Liver (tissue), 3 donors: ENCODE measurements at regions not wholly inside any gene's neighbourhood (a gene's known extent, or its start where the extent isn't known, plus 50 kb on each side); places are given as distances from the start of the nearest gene placed in this dataset.

Experiments used
- FOXA1 ChIP-seq: IDR thresholded peaks from 2 replicates; pipeline ENCODE4 v1.6.1; 2016; ENCODE audit warnings: antibody characterized with exemption
- MAX ChIP-seq: IDR thresholded peaks from 2 replicates; pipeline ENCODE4 v1.6.1; 2016; ENCODE audit warnings: antibody characterized with exemption
- RAD21 ChIP-seq, 2 donors: IDR thresholded peaks; 2 replicates each; pipeline ENCODE4 v1.6.1; 2016; ENCODE audit warnings: antibody characterized with exemption in 2 of 2, mild to moderate bottlenecking in 2 of 2
- SP1 ChIP-seq: IDR thresholded peaks from 2 replicates; pipeline ENCODE4 v1.6.1; 2018; ENCODE audit warnings: antibody characterized with exemption, mild to moderate bottlenecking
- YY1 ChIP-seq: IDR thresholded peaks from 2 replicates; pipeline ENCODE4 v1.6.1; 2016; ENCODE audit warnings: antibody characterized with exemption, mild to moderate bottlenecking
- TF ChIP-seq, protein P1 (sequence below): IDR thresholded peaks from 2 replicates; pipeline ENCODE4 v1.6.1; 2016; ENCODE audit warnings: antibody characterized with exemption, mild to moderate bottlenecking
- TF ChIP-seq, protein P2 (sequence below): fragments of 150-350 bp; IDR thresholded peaks from 2 replicates; pipeline ENCODE4 v1.5.1; 2017; ENCODE audit warnings: improper control_type of control experiment, low read depth, low read length; ENCODE audit not compliant: missing input control
- TF ChIP-seq, protein P3 (sequence below): IDR thresholded peaks from 2 replicates; pipeline ENCODE4 v1.6.1; 2016; ENCODE audit warnings: antibody characterized with exemption
- donor health status: healthy.
- donor health status: healthy.

GRCh38 chr1:173341307-173341706 is 134.2 kb upstream of the TNFSF4 start:
- no peak for TF ChIP-seq YY1
- TF ChIP-seq RAD21 (IDR thresholded peaks at IDR 0.05), result no peak
- TF ChIP-seq, protein P1, sequence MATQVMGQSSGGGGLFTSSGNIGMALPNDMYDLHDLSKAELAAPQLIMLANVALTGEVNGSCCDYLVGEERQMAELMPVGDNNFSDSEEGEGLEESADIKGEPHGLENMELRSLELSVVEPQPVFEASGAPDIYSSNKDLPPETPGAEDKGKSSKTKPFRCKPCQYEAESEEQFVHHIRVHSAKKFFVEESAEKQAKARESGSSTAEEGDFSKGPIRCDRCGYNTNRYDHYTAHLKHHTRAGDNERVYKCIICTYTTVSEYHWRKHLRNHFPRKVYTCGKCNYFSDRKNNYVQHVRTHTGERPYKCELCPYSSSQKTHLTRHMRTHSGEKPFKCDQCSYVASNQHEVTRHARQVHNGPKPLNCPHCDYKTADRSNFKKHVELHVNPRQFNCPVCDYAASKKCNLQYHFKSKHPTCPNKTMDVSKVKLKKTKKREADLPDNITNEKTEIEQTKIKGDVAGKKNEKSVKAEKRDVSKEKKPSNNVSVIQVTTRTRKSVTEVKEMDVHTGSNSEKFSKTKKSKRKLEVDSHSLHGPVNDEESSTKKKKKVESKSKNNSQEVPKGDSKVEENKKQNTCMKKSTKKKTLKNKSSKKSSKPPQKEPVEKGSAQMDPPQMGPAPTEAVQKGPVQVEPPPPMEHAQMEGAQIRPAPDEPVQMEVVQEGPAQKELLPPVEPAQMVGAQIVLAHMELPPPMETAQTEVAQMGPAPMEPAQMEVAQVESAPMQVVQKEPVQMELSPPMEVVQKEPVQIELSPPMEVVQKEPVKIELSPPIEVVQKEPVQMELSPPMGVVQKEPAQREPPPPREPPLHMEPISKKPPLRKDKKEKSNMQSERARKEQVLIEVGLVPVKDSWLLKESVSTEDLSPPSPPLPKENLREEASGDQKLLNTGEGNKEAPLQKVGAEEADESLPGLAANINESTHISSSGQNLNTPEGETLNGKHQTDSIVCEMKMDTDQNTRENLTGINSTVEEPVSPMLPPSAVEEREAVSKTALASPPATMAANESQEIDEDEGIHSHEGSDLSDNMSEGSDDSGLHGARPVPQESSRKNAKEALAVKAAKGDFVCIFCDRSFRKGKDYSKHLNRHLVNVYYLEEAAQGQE, result no peak
- TF ChIP-seq, protein P2, sequence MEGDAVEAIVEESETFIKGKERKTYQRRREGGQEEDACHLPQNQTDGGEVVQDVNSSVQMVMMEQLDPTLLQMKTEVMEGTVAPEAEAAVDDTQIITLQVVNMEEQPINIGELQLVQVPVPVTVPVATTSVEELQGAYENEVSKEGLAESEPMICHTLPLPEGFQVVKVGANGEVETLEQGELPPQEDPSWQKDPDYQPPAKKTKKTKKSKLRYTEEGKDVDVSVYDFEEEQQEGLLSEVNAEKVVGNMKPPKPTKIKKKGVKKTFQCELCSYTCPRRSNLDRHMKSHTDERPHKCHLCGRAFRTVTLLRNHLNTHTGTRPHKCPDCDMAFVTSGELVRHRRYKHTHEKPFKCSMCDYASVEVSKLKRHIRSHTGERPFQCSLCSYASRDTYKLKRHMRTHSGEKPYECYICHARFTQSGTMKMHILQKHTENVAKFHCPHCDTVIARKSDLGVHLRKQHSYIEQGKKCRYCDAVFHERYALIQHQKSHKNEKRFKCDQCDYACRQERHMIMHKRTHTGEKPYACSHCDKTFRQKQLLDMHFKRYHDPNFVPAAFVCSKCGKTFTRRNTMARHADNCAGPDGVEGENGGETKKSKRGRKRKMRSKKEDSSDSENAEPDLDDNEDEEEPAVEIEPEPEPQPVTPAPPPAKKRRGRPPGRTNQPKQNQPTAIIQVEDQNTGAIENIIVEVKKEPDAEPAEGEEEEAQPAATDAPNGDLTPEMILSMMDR, result no peak
- TF ChIP-seq, protein P3, sequence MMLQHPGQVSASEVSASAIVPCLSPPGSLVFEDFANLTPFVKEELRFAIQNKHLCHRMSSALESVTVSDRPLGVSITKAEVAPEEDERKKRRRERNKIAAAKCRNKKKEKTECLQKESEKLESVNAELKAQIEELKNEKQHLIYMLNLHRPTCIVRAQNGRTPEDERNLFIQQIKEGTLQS, result no peak
- no peak for TF ChIP-seq FOXA1
- TF ChIP-seq SP1, result no peak
- TF ChIP-seq MAX, result no peak
